AG20443 (cell line): ENCODE measurements at regions not wholly inside any gene's neighbourhood (a gene's known extent, or its start where the extent isn't known, plus 50 kb on each side); places are given as distances from the start of the nearest gene placed in this dataset.

Experiments
- DNase-seq: peaks from one replicate; pipeline ENCODE4 v3.0.0; 2012; ENCODE audit warnings: low spot score, mixed read lengths

GRCh38 chr14:101193845-101194372 is 290.4 kb upstream of the RTL1 start:
- DNase-seq, result no peak

- no peak for DNase-seq
Observed at GRCh38 chr14:101194373-101195308, 291.1 kb upstream of the RTL1 start.

GRCh38 chr14:101195309-101195901 is 291.9 kb upstream of the RTL1 start:
- no peak for DNase-seq

GRCh38 chr14:101196051-101196712 is 292.7 kb upstream of the RTL1 start:
- DNase-seq, result no peak

GRCh38 chr14:101196795-101197590 is 293.5 kb upstream of the RTL1 start:
- DNase-seq, result no peak

GRCh38 chr14:101197595-101198397 is 294.3 kb upstream of the RTL1 start:
- no peak for DNase-seq

- no peak for DNase-seq
Observed at GRCh38 chr14:101198398-101199027, 295.0 kb upstream of the RTL1 start.

- DNase-seq, result no peak
Observed at GRCh38 chr14:101199028-101199770, 295.7 kb upstream of the RTL1 start.

- DNase-seq, result no peak
Observed at GRCh38 chr14:101200008-101200649, 296.6 kb upstream of the RTL1 start.

GRCh38 chr14:101200650-101201516 is 297.4 kb upstream of the RTL1 start:
- DNase-seq, result no peak

GRCh38 chr14:101201535-101202151 is 298.1 kb upstream of the RTL1 start:
- no peak for DNase-seq

GRCh38 chr14:101202627-101203404 is 299.3 kb upstream of the RTL1 start:
- DNase-seq, result no peak

GRCh38 chr14:101206556-101206955 is 303.0 kb upstream of the RTL1 start:
- no peak for DNase-seq

- DNase-seq, result no peak
Observed at GRCh38 chr14:101207041-101207440, 303.5 kb upstream of the RTL1 start.

GRCh38 chr14:101207897-101208296 is 304.4 kb upstream of the RTL1 start:
- no peak for DNase-seq

GRCh38 chr14:101209594-101209993 is 306.1 kb upstream of the RTL1 start:
- DNase-seq, result no peak

- DNase-seq, result no peak
Observed at GRCh38 chr14:101215266-101215665, 311.7 kb upstream of the RTL1 start.
